SK-N-SH (cell line): ENCODE measurements at regions not wholly inside any gene's neighbourhood (a gene's known extent, or its start where the extent isn't known, plus 50 kb on each side); places are given as distances from the start of the nearest gene placed in this dataset.

Source experiments
- CTCF ChIA-PET: fragments of 300-600, 350-600 bp; formaldehyde crosslinking; extraction: SDS; loops from one replicate; lab custom pipeline; 2021; lab: Yijun Ruan, JAX
- POLR2A ChIA-PET: fragments of 350-600 bp; sonication (Branson Sonifier 250); formaldehyde crosslinking; extraction: SDS; loops from one replicate; lab custom pipeline; 2020; ENCODE audit warnings: antibody characterized with exemption, inconsistent platforms; lab: Yijun Ruan, JAX
- DNase-seq: peaks from one replicate; pipeline ENCODE4 v3.0.0; 2012
- H2AFZ ChIP-seq: fragments of 200-600 bp; sonication (generic); 2 replicates; pipeline ENCODE4 v1.8.1; 2016; ENCODE audit warnings: antibody characterized with exemption, mild to moderate bottlenecking, low read depth
- H3F3A ChIP-seq: fragments of 200-600 bp; sonication (generic); replicated peaks from 2 replicates; pipeline ENCODE3; 2016; ENCODE audit warnings: antibody characterized with exemption, mild to moderate bottlenecking; ENCODE audit not compliant: insufficient read depth
- H3K27ac ChIP-seq, 2 experiments: fragments of 200-500 bp in 1 of 2; fragments of 200-600 bp in 1 of 2; sonication (Bioruptor generic) in 1 of 2; sonication (generic), shearing (Covaris generic) in 1 of 2; 2 replicates each; pipeline versions ENCODE4 v1.5.1 to v1.6.1; 2014 to 2016; ENCODE audit warnings: low read depth in 2 of 2, inconsistent platforms in 1 of 2, low read length in 1 of 2, mild to moderate bottlenecking in 1 of 2, mixed read lengths in 1 of 2
- H3K27me3 ChIP-seq: fragments of 200-600 bp; sonication (generic), shearing (Covaris generic); 2 replicates; pipeline ENCODE4 v1.6.1; 2016; ENCODE audit warnings: mixed run types; ENCODE audit not compliant: insufficient read depth
- H3K36me3 ChIP-seq, 2 experiments: fragments of 200-500 bp in 1 of 2; fragments of 200-600 bp in 1 of 2; sonication (Bioruptor generic) in 1 of 2; sonication (generic) in 1 of 2; replicated peaks in 1 of 2; 2 replicates each; pipeline versions ENCODE3 to v1.5.1; 2014 to 2016; ENCODE audit warnings: low read length in 1 of 2, mild to moderate bottlenecking in 1 of 2; ENCODE audit not compliant: insufficient read depth in 2 of 2, control insufficient read depth in 1 of 2
- H3K4me1 ChIP-seq, 2 experiments: fragments of 200-500 bp in 1 of 2; fragments of 200-600 bp in 1 of 2; sonication (Bioruptor generic) in 1 of 2; sonication (generic), shearing (Covaris generic) in 1 of 2; 2 replicates each; pipeline versions ENCODE4 v1.5.1 to v1.6.1; 2014 to 2016; ENCODE audit warnings: low read depth in 1 of 2, low read length in 1 of 2, mixed run types in 1 of 2; ENCODE audit not compliant: insufficient read depth in 2 of 2, control insufficient read depth in 1 of 2
- H3K4me2 ChIP-seq: fragments of 200-600 bp; sonication (generic), shearing (Covaris generic); 2 replicates; pipeline ENCODE4 v1.6.1; 2017; ENCODE audit warnings: mixed run types
- H3K4me3 ChIP-seq, 2 experiments: fragments of 200-500 bp in 1 of 2; fragments of 200-600 bp in 1 of 2; sonication (Bioruptor generic) in 1 of 2; sonication (generic), shearing (Covaris generic) in 1 of 2; 2 replicates each; pipeline versions ENCODE4 v1.5.1 to v1.8.1; 2014 to 2016; ENCODE audit warnings: low read depth in 2 of 2, inconsistent platforms in 1 of 2, low read length in 1 of 2, mild to moderate bottlenecking in 1 of 2, mixed read lengths in 1 of 2, moderate library complexity in 1 of 2
- H3K79me2 ChIP-seq: fragments of 200-600 bp; sonication (generic); 2 replicates; pipeline ENCODE4 v1.8.1; 2017; ENCODE audit warnings: mild to moderate bottlenecking; ENCODE audit not compliant: insufficient read depth
- H3K9ac ChIP-seq: fragments of 200-600 bp; sonication (generic); 2 replicates; pipeline ENCODE4 v1.6.1; 2017; ENCODE audit warnings: mixed run types
- H3K9me2 ChIP-seq: fragments of 200-600 bp; sonication (generic); 2 replicates; pipeline ENCODE4 v1.6.1; 2017; ENCODE audit warnings: mixed run types
- H3K9me3 ChIP-seq: fragments of 200-600 bp; sonication (generic); 2 replicates; pipeline ENCODE4 v1.6.1; 2017; ENCODE audit warnings: mixed run types, mild to moderate bottlenecking, moderate library complexity
- H4K20me1 ChIP-seq: fragments of 200-600 bp; sonication (generic); 2 replicates; pipeline ENCODE4 v1.6.1; 2017; ENCODE audit warnings: mild to moderate bottlenecking, mixed run types; ENCODE audit not compliant: insufficient read depth
- CHD2 ChIP-seq: fragments of 150-350 bp; IDR thresholded peaks from 2 replicates; pipeline ENCODE4 v1.6.1; 2018; ENCODE audit warnings: low read length; ENCODE audit not compliant: partially characterized antibody
- ELF1 ChIP-seq: IDR thresholded peaks from 2 replicates; pipeline ENCODE4 v1.4.0; 2012
- EP300 ChIP-seq, 2 experiments: IDR thresholded peaks; 2 replicates each; pipeline versions ENCODE4 v1.4.0 to v1.6.1; 2012; ENCODE audit warnings: borderline replicate concordance in 1 of 2, low read depth in 1 of 2, low read length in 1 of 2
- FOSL2 ChIP-seq: IDR thresholded peaks from 2 replicates; pipeline ENCODE4 v1.4.0; 2012; ENCODE audit warnings: low read depth, mild to moderate bottlenecking, moderate library complexity, borderline replicate concordance
- FOXJ3 ChIP-seq: sonication (generic); formaldehyde crosslinking; IDR thresholded peaks from 2 replicates; pipeline ENCODE4 v1.5.1; 2020; ENCODE audit warnings: mild to moderate bottlenecking, missing genetic modification reagents
- GABPA ChIP-seq: IDR thresholded peaks from 2 replicates; pipeline ENCODE4 v1.4.0; 2012; ENCODE audit warnings: low read depth, mild to moderate bottlenecking
- GATA2 ChIP-seq: sonication (generic); formaldehyde crosslinking; IDR thresholded peaks from 2 replicates; pipeline ENCODE4 v1.5.0; 2020; ENCODE audit warnings: mild to moderate bottlenecking, missing genetic modification reagents
- MEF2A ChIP-seq: IDR thresholded peaks from 2 replicates; pipeline ENCODE4 v1.4.0; 2012; ENCODE audit warnings: low read depth, borderline replicate concordance
- PBX3 ChIP-seq: IDR thresholded peaks from 2 replicates; pipeline ENCODE4; 2012
- POLR2AphosphoS5 ChIP-seq: IDR thresholded peaks from 2 replicates; pipeline ENCODE4 v1.6.1; 2012; ENCODE audit warnings: low read depth, low read length
- RAD21 ChIP-seq: IDR thresholded peaks from 2 replicates; pipeline ENCODE4 v1.6.1; 2012; ENCODE audit warnings: mild to moderate bottlenecking, low read length
- RFX5 ChIP-seq: IDR thresholded peaks from 2 replicates; pipeline ENCODE4 v1.6.1; 2012; ENCODE audit warnings: mild to moderate bottlenecking, improper control_type of control experiment, low read length
- RXRA ChIP-seq: IDR thresholded peaks from 2 replicates; pipeline ENCODE4 v1.4.0; 2012; ENCODE audit warnings: low read depth, mild to moderate bottlenecking, borderline replicate concordance
- SMC3 ChIP-seq: IDR thresholded peaks from 2 replicates; pipeline ENCODE4 v1.6.1; 2012; ENCODE audit warnings: low read depth, low read length, improper control_type of control experiment
- TCF12 ChIP-seq: IDR thresholded peaks from 2 replicates; pipeline ENCODE4 v1.4.0; 2012
- TEAD4 ChIP-seq: IDR thresholded peaks from 2 replicates; pipeline ENCODE4 v1.4.0; 2012; ENCODE audit warnings: mild to moderate bottlenecking, borderline replicate concordance; ENCODE audit not compliant: insufficient read depth
- USF1 ChIP-seq: IDR thresholded peaks from 2 replicates; pipeline ENCODE4 v1.4.0; 2012; ENCODE audit warnings: low read depth, borderline replicate concordance
- ZBTB33 ChIP-seq: IDR thresholded peaks from 2 replicates; pipeline ENCODE4 v1.4.0; 2012; ENCODE audit warnings: low read depth, borderline replicate concordance
- WGBS: methylation state at CpG from one replicate; pipeline ENCODE4 v1.1.6; 2017; ENCODE audit warnings: low lambda C conversion rate; 5-methylcytosine and 5-hydroxymethylcytosine counted together
- TF ChIP-seq, protein P1 (sequence below): fragments of 150-350 bp; IDR thresholded peaks from 2 replicates; pipeline ENCODE4 v1.6.1; 2017; ENCODE audit warnings: antibody characterized with exemption, low read length, low read depth, borderline replicate concordance
- TF ChIP-seq, protein P2 (sequence below): IDR thresholded peaks from 2 replicates; pipeline ENCODE4 v1.6.1; 2012; ENCODE audit warnings: mild to moderate bottlenecking, low read depth, low read length, moderate library complexity

DNA sequence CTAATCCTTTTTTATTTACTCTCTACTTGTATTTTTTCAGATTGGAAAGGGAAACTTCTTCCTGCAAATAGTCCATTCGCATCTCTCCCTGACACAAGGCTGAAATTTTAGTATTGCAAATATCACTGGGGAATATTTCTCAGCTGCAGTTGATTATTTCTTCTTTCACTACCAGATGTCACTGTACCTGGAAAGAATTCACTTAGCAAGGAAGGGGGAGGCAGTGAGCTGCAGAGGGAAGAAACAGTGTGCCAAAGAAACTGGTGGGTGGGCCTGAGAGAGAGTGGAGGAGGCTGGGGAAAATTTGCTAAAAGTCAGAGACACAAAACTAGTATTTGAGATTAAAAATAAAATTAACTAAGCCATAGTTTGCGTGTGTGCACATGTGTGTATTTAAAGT lies 142.3 kb upstream of the STT3B start:
- Histone ChIP-seq H3K79me2 (no peaks in the 10 kb centered on the region), H3K9me2 (no peaks in the 10 kb centered on the region), H3K4me2 (no peak overlapping the region), H4K20me1 (no peaks in the 10 kb centered on the region), H3K4me3 (no peak overlapping the region), H3K9ac (no peak overlapping the region), H3K27me3 (no peaks in the 10 kb centered on the region), H3K27ac (peak overlapping the region in 1 of 2 experiments; percentile 75; a peak in 2 of 4 replicates), H3K4me1 (peaks cover 0 to 7% of the 10 kb centered on the region in 2 experiments; a peak in 2 of 4 replicates), H3K36me3 (no peaks in the 10 kb centered on the region), H3K9me3 (no peaks in the 10 kb centered on the region), H2AFZ (no peak overlapping the region), H3F3A (no peaks in the 10 kb centered on the region)
- TF ChIP-seq RAD21 (0 out of 2 replicates have a peak, but pooled peaks have one; percentile 19), FOXJ3 (CRISPR knock-in tag) (no peak), GABPA (no peak)
- ChIA-PET CTCF (interaction anchor here (0.5 kb wide), 1 partner anchor 619 kb away, joined by 3 read pairs; no protein-coding TSS in a partner anchor), POLR2A (interaction anchor here (2.3 kb wide), 1 partner anchor 142 kb away, joined by 5 read pairs; the partner anchor contains the start of gene STT3B)
- 52% methylated on average over 2 of the region's 2 CpGs for WGBS
- DNase-seq: no peak

- no peaks in the 10 kb centered on the region for H3K9me2 ChIP-seq
- TF ChIP-seq TCF12 (no peak), POLR2AphosphoS5 (no peak), EP300 (IDR thresholded peaks at IDR 0.05; ENCODE audit: borderline replicate concordance in 1 of 2, low read depth in 1 of 2, low read length in 1 of 2) (no peak), TEAD4 (no peak), SMC3 (no peak), RXRA (no peak), GATA2 (CRISPR knock-in tag) (no peak), USF1 (no peak), PBX3 (no peak), RFX5 (no peak), ELF1 (no peak), GABPA (no peak), FOSL2 (no peak), CHD2 (no peak), ZBTB33 (no peak), MEF2A (no peak)
- TF ChIP-seq, protein P1, sequence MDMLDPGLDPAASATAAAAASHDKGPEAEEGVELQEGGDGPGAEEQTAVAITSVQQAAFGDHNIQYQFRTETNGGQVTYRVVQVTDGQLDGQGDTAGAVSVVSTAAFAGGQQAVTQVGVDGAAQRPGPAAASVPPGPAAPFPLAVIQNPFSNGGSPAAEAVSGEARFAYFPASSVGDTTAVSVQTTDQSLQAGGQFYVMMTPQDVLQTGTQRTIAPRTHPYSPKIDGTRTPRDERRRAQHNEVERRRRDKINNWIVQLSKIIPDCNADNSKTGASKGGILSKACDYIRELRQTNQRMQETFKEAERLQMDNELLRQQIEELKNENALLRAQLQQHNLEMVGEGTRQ: no peak
- TF ChIP-seq, protein P2, sequence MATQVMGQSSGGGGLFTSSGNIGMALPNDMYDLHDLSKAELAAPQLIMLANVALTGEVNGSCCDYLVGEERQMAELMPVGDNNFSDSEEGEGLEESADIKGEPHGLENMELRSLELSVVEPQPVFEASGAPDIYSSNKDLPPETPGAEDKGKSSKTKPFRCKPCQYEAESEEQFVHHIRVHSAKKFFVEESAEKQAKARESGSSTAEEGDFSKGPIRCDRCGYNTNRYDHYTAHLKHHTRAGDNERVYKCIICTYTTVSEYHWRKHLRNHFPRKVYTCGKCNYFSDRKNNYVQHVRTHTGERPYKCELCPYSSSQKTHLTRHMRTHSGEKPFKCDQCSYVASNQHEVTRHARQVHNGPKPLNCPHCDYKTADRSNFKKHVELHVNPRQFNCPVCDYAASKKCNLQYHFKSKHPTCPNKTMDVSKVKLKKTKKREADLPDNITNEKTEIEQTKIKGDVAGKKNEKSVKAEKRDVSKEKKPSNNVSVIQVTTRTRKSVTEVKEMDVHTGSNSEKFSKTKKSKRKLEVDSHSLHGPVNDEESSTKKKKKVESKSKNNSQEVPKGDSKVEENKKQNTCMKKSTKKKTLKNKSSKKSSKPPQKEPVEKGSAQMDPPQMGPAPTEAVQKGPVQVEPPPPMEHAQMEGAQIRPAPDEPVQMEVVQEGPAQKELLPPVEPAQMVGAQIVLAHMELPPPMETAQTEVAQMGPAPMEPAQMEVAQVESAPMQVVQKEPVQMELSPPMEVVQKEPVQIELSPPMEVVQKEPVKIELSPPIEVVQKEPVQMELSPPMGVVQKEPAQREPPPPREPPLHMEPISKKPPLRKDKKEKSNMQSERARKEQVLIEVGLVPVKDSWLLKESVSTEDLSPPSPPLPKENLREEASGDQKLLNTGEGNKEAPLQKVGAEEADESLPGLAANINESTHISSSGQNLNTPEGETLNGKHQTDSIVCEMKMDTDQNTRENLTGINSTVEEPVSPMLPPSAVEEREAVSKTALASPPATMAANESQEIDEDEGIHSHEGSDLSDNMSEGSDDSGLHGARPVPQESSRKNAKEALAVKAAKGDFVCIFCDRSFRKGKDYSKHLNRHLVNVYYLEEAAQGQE: no peak
Observed at GRCh38 chr3:31391150-31391549, 141.6 kb upstream of the STT3B start.

More at GRCh38 chr3:31391150-31391549, 141.6 kb upstream of the STT3B start:
- H3K9ac ChIP-seq: no peak overlapping the region
- H2AFZ ChIP-seq: no peak overlapping the region
- H3K27ac ChIP-seq: peak overlapping the region in 1 of 2 experiments; percentile 75; a peak in 2 of 4 replicates
- ChIA-PET CTCF (no interaction called here), POLR2A (interaction anchor here (2.3 kb wide), 1 partner anchor 142 kb away, joined by 5 read pairs; the partner anchor contains the start of gene STT3B)
- no peaks in the 10 kb centered on the region for H3K27me3 ChIP-seq
- no peaks in the 10 kb centered on the region for H4K20me1 ChIP-seq
- H3K4me3 ChIP-seq: no peak overlapping the region
- H3F3A ChIP-seq: no peaks in the 10 kb centered on the region
- 49% methylated on average over 2 of the region's 3 CpGs for WGBS
- no peaks in the 10 kb centered on the region for H3K79me2 ChIP-seq
- H3K4me1 ChIP-seq: peaks cover 0 to 7% of the 10 kb centered on the region in 2 experiments; a peak in 2 of 4 replicates
- no peak for DNase-seq
- no peaks in the 10 kb centered on the region for H3K36me3 ChIP-seq
- no peaks in the 10 kb centered on the region for H3K9me3 ChIP-seq
- H3K4me2 ChIP-seq: no peak overlapping the region
